ENCODE measurements at regions not wholly inside any gene's neighbourhood (a gene's known extent, or its start where the extent isn't known, plus 50 kb on each side); places are given as distances from the start of the nearest gene placed in this dataset.

DNA sequence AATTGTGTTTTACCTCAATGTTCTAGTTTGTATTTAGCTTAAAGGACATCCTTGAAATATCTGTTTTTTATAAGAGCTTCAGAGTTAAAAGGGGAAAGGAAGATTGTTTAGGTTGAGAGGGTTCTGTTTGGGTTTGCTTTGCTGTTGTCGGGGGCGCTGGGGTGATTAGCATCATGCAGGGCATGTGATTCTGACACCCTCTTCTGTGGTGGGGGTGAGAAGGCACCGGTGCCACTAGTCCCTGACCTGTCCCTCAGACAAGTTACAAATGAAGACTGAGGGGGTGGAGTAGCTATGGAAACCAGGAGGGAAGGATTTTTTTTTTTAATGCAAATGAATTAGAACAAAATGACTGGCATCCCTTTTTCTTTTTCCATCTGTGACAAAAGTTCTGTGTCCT lies 291.3 kb downstream of the RPAP3 start:
- TF ChIP-seq, protein P1, sequence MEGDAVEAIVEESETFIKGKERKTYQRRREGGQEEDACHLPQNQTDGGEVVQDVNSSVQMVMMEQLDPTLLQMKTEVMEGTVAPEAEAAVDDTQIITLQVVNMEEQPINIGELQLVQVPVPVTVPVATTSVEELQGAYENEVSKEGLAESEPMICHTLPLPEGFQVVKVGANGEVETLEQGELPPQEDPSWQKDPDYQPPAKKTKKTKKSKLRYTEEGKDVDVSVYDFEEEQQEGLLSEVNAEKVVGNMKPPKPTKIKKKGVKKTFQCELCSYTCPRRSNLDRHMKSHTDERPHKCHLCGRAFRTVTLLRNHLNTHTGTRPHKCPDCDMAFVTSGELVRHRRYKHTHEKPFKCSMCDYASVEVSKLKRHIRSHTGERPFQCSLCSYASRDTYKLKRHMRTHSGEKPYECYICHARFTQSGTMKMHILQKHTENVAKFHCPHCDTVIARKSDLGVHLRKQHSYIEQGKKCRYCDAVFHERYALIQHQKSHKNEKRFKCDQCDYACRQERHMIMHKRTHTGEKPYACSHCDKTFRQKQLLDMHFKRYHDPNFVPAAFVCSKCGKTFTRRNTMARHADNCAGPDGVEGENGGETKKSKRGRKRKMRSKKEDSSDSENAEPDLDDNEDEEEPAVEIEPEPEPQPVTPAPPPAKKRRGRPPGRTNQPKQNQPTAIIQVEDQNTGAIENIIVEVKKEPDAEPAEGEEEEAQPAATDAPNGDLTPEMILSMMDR (IDR thresholded peaks at IDR 0.05): no peak
- TF ChIP-seq POLR2AphosphoS5 (IDR thresholded peaks at IDR 0.05; ENCODE audit: insufficient read depth in 1 of 2, low read depth in 1 of 2): no peak
- TF ChIP-seq POLR2A (IDR thresholded peaks at IDR 0.05): no peak
- no peak overlapping the region for H3K4me3 ChIP-seq
- H3K4me1 ChIP-seq: no peaks in the 10 kb centered on the region
- no peaks in the 10 kb centered on the region for H3K36me3 ChIP-seq
- H3K27me3 ChIP-seq: no peaks in the 10 kb centered on the region
- H3K9me3 ChIP-seq: no peaks in the 10 kb centered on the region
- DNase-seq (ENCODE audit: extremely low spot score in 2 of 2): no peak
- intact Hi-C loops (cut with DNase I): no loop called here
- H3K27ac ChIP-seq: no peak overlapping the region

DNA sequence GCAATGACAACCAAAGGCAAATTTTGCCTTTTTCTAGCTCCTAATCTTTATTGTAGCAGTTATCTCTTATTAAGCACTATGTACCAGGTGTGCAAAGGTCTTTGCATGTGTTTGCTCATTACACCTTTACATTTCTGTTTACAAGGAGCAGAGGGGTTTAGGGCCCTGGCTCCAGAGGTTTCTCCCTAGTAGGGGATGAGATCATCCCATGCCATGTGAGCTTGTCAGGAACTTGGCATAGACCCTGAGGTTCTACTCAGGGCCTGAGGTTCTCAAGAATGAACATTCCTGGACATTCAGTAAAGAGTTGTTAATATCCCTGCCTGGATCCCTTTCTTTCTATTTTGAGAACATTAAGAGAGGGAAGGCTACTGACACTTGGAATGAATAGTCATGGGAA lies 292.0 kb downstream of the RPAP3 start:
- DNase-seq (ENCODE audit: extremely low spot score in 2 of 2): no peak
- TF ChIP-seq, protein P1 (IDR thresholded peaks at IDR 0.05): no peak
- no peak for TF ChIP-seq POLR2AphosphoS5 (IDR thresholded peaks at IDR 0.05; ENCODE audit: insufficient read depth in 1 of 2, low read depth in 1 of 2)
- TF ChIP-seq POLR2A (IDR thresholded peaks at IDR 0.05): no peak
- H3K27me3 ChIP-seq: no peaks in the 10 kb centered on the region

DNA sequence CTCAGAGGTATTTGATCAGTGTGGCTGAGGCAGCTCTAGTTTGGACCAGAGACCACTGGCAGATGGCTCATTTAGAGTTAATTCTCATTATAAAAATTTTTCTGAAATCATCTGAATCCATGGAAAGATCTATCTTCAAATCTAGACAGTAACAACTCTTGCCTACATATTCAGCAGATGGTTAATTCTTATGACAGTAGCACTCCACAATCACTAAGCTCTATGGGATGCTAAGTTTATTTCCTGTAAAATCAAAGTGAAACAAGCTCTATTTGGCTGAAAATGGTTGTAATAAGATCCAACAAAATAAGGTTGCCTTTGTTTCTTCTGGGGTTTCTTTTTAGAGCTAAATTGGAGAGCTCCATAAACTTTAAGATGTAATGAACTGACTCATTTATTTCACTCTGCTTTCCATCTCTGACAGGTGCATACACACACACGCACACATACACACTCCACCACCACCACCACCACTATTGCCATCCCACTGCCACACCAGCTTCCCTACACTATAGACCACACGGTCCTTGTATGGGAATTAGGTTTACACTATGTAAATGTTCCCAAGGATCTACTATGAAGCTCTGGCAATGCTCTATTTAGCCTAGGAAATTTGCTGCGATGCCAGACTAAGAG lies 293.1 kb downstream of the RPAP3 start:
- intact Hi-C loops (cut with DNase I): no loop called here
- no peaks in the 10 kb centered on the region for H3K4me1 ChIP-seq
- H3K9me3 ChIP-seq: no peaks in the 10 kb centered on the region
- H3K27me3 ChIP-seq: no peaks in the 10 kb centered on the region
- no peak for DNase-seq (ENCODE audit: extremely low spot score in 2 of 2)
- H3K27ac ChIP-seq: no peak overlapping the region
- H3K4me3 ChIP-seq: no peak overlapping the region
- no peak for TF ChIP-seq POLR2A (IDR thresholded peaks at IDR 0.05)
- no peak for TF ChIP-seq POLR2AphosphoS5 (IDR thresholded peaks at IDR 0.05; ENCODE audit: insufficient read depth in 1 of 2, low read depth in 1 of 2)
- TF ChIP-seq, protein P1 (IDR thresholded peaks at IDR 0.05): no peak
- no peaks in the 10 kb centered on the region for H3K36me3 ChIP-seq

More for the DNA sequence above, 292.0 kb downstream of the RPAP3 start:
- no peaks in the 10 kb centered on the region for H3K4me1 ChIP-seq
- intact Hi-C loops (cut with DNase I): no loop called here
- no peak overlapping the region for H3K4me3 ChIP-seq
- no peaks in the 10 kb centered on the region for H3K9me3 ChIP-seq
- no peak overlapping the region for H3K27ac ChIP-seq
- H3K36me3 ChIP-seq: no peaks in the 10 kb centered on the region

DNA sequence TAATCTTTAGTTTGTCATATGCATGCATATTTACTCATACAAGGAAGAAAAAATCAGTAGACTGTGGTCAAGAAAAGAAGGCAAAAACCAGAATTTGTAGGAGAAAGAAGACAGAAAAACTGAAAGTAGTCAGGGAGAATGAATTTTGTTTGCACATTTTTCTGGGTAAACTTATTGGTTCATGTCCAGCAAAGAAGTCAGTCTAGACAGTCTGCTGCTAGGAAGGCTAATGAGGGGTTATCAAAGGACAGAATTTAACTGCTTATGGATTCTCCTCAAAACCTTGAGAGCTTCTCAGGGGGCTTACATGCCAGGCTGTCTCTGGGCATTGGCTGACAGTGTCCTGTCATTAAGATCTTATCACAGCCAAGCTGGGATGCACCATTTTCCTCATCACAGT lies 293.9 kb downstream of the RPAP3 start:
- Histone ChIP-seq H3K4me1 (no peaks in the 10 kb centered on the region), H3K27ac (no peak overlapping the region), H3K27me3 (no peaks in the 10 kb centered on the region), H3K4me3 (no peak overlapping the region), H3K36me3 (no peaks in the 10 kb centered on the region), H3K9me3 (no peaks in the 10 kb centered on the region)
- no peak for TF ChIP-seq POLR2AphosphoS5 (IDR thresholded peaks at IDR 0.05; ENCODE audit: insufficient read depth in 1 of 2, low read depth in 1 of 2)
- TF ChIP-seq, protein P1 (IDR thresholded peaks at IDR 0.05): no peak
- TF ChIP-seq POLR2A (IDR thresholded peaks at IDR 0.05): no peak
- no peak for DNase-seq (ENCODE audit: extremely low spot score in 2 of 2)
- intact Hi-C loops (cut with DNase I): no loop called here

DNA sequence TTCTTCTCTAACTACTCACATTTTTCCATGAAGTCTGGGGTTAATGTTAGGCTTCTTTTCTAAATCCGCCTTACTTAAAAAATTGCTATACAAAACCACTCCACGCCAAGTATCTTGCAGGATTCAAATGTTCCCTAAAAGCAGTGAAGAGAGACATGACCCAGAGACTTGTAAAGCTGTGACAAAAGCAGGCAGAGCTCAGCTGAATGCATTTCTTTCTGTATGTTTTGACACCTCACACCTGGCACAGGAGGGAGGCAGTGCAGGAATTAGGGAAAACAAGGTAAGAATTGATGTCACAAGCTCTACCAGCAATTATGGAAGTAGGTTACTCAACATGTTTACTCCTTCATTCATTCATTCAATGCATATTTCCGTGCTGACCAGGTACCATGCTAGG lies 295.0 kb downstream of the RPAP3 start:
- no peak for DNase-seq (ENCODE audit: extremely low spot score in 2 of 2)
- Histone ChIP-seq H3K36me3 (no peaks in the 10 kb centered on the region), H3K27ac (no peak overlapping the region), H3K4me1 (no peaks in the 10 kb centered on the region), H3K27me3 (no peaks in the 10 kb centered on the region), H3K9me3 (no peaks in the 10 kb centered on the region), H3K4me3 (no peak overlapping the region)
- TF ChIP-seq, protein P1 (IDR thresholded peaks at IDR 0.05): no peak
- TF ChIP-seq POLR2A (IDR thresholded peaks at IDR 0.05) (no peak), POLR2AphosphoS5 (IDR thresholded peaks at IDR 0.05; ENCODE audit: insufficient read depth in 1 of 2, low read depth in 1 of 2) (no peak)
- intact Hi-C loops (cut with DNase I): no loop called here

Data from vagina (tissue), 2 donors.